ENCODE measurements at regions not wholly inside any gene's neighbourhood (a gene's known extent, or its start where the extent isn't known, plus 50 kb on each side); places are given as distances from the start of the nearest gene placed in this dataset.
"Not testable (repeated sequence)": the region's sequence is repeated elsewhere in the genome, so short reads cannot be mapped to it uniquely, and the experiment has no call there.

DNA sequence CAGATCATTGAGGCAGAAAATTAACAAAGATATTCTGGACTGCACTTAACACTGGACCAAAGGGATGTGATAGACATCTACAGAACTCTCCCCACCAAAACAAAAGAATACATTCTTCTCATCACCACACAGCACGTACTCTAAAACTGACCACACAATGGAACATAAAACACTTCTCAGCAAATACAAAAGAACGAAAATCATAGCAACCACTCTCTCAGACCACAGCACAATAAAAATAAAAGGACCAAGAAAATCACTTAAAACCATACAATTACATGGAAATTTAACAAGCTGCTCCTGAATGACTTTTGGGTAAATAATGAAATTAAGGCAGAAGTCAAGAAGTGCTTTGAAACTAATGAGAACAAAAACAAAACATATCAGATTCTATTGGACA, 254.0 kb upstream of the STXBP6 start:
- DNase-seq: no peak

DNA sequence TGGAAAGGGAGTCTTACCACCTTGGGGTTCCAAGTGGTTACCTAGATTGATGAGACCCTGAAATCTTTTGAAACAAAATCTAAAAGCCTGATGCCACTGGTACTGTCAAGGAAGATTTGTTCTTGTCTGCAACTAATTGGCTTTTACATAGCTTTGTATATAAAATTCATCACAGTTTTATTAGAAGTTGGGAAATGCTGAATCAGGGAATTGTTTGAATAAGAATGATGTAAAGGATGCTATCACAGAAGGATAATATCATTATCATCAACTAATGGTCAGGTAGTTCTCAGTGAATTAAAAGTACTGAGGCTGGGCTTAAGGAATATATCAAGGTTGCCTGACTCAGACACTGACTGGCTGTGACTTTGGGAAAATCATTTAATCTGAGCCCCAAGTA, 248.3 kb upstream of the STXBP6 start:
- no peak for DNase-seq

DNA sequence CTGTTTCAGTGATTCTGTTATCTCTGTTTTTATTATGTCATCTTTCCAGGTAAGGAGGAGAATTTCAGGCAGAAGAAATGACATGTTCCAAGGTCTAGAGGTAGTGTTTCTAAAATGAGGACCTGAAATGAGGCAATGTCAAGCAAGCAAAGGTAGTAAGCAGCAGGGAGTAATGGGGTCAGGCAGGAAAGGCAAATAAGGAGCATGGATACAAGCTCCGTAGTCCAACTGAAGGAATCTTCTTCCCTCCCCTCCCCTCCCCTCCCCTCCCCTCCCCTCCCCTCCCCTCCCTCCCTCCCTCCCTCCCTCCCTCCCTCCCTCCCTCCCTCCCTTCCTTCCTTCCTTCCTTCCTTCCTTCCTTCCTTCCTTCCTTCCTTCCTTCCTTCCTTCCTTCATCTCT, 240.2 kb upstream of the STXBP6 start:
- DNase-seq: not testable (repeated sequence)

DNA sequence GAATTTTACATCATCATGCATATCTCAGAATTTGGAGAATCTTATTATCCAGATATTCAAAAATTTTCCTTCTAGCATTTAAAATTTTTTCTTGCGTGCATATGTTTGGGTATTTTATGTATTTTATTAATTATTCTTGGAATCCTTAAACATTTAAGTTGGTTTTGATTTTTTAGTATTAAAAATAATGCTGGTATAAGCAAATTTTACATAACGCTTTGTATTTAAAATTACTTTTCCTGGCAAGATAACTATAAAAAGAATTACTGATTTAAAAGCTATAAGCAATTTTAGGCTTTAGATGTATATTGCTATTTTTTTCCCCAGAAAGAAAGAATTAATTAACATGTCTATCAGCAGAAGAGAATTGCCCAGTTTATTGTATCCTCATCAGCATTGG, 224.6 kb upstream of the STXBP6 start:
- no peak for DNase-seq

DNA sequence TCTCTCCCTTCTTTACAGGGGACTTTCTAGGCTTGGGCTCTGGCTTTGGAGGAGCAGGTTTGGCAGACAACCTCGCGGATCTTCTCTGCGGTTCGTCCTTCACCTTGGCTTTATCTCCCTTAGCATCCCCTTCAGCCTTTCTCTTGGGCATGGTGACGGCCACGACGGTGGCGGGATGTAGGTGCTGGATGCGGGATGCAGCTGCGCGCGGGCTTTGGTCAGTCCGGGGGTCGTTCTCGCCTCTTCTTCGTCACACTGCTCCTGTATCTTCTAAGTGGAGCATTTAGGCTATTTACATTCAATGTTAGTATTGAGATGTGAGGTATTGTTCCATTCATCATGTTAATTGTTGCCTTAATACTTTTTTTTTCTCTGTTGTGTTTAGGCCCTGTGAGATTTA, 217.2 kb upstream of the STXBP6 start:
- no peak for DNase-seq

DNA sequence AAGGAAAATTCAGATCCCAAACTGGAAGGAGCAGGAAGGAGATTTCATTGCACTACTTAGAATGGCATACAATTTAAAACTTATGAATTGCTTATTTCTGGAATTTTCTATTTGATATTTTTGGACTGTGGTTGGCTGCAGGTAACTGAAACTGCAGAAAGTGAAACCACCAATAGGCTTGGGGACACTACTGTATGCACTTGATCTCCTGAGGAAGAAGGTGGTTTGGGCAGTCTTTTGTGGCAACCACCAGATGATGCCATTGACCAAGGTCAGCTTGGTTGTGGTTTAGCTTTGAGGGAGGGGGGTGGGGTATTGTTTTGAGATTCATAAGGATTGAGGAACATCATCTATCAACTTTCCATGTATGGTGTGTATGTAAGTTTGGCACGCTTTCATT, 209.5 kb upstream of the STXBP6 start:
- DNase-seq: no peak

DNA sequence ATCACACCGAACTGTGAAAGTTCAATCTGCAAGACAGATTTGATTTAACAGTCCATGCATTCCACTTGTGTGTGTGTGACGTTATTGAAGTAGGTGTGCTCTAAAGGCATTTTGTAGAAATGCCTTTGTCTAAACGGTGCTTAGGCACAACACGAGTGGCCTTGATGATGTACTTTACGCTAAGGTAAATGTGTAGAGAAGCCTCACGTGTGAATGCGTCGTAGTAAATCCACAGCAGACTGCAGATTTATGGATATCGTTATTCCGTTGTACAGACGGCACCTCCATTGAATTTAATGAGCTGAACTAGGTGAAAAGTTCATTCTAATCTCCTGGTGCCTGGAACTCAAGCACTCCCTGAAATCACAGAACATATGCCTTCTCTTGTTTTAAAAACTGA, 202.8 kb upstream of the STXBP6 start:
- DNase-seq: no peak

DNA sequence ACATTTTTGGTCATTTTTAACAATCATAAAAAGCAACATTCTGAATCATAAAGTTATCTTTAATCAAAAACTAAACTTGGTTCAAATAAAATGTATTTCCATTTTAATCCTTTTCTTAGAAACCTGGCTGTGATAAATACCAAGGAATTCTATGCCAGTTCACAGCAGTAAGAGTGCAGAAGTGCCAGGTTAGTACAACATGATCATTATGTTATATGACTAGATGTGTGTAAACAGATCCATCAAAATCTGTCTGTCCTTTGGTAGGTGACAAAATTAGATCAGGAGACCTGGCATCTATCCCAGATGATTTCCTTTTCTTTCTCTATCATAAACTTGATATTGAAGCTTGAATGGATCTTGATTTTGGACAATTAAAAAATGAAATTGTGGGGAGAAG, 200.6 kb upstream of the STXBP6 start:
- DNase-seq: no peak

DNA sequence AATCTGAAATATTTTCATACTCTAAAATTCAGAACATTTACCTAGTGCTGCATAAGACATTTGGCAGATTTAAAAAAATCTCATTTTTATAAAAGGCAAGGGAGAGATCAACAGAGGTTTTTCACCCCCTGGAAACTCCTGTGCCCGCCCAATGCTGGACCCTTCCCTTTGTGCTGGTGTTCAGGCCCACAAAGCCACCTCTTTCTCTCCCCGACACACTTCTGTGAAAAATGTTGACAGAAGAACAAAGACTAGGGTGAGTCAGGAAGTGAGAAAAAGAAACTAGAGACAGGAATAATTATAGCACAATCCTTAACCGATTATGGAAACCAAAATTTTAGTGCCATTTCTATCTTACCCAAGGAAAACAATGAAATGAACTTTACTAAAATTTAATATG, 197.7 kb upstream of the STXBP6 start:
- no peak for DNase-seq

DNA sequence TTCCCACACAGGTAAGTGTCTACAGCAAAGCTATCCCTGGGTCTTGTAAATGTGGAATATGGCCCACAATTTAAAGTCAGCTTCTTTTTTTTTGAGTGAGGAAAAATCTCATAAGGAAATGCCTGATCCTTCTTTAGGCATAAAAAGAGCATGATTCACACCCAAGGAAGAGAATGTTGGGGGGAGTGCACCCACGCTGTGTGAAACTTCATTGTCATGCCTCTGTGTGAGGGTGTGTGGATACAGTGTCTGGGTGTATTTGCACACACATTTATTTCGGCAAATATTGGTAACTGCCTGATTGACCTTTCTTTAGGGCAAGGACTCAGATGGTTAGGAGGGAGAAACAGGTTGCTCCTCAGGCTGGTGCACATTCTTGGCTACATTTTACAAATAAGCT, 196.8 kb upstream of the STXBP6 start:
- no peak for DNase-seq

DNA sequence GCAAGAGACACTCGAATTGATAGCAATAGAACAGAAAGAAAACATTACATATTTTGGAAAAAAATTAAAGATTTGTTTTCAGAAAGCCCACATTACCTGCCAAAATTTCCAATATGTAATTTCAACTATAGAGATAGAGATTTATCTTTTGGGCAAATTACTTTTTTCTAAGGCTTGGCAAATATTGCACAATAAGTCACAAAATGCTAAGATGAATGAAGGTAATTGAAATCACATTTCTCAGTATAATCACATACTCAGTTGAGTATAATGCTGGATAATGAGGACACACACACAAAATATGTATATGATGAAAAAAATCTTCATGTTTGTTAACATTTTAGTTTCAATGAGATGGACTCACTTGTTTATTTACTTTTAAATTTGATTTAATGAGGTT, 189.2 kb upstream of the STXBP6 start:
- no peak for DNase-seq

DNA sequence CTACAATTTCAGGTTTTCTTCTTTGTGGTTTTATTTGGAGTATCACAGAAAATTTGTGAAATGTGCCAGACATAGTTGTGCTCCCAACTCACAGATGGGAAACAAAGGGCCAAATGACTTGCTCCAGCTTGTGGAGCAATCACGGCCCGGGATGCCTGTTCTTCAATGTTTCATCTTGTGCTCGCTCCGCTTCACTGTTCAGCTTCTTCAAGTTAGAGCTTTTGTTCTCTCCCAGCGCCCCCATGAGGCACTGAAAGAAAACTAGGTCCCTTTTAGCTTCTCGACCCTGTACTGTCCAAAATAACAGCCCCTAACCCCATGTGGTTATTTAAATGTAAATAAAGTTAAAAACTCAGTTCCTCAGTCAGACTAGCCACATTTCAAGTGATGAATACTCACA, 187.9 kb upstream of the STXBP6 start:
- DNase-seq: no peak

DNA sequence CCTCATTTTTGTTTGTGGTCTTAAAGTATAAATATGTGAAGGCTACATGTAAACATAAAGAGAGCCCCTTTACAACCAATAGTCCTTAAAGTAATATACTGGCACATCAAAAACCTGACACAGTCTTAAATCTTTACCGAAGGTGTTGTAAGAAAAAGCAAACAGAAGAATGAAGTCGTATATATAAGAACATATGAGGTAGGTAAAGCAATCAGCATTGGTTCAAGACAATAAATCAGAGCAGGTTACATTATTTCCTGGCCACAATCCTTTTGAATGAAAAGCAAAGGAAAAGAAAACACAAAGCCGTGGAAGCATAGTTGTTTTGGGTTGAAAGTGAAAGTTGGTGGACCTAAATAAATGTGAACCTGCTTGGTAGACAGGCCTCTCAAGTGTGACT, 183.7 kb upstream of the STXBP6 start:
- no peak for DNase-seq

DNA sequence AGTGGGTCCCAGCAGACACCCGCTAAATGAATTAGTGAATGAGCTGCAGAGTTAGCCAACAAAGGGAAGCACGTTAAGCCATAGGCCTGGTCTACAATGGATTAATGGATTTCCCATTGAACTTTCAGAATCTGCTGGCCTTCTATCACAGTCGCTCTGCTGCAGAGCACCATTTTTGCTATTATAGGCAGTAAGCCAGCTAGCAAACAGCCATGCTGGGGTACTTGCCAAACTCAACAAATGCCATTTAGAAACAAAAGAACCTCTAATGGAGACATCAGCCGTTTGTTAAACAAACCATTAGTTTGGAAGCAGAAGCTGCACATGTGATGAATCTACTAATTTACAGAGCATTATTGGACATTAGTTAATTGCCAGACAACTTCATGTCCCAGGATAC, 181.1 kb upstream of the STXBP6 start:
- DNase-seq: no peak

DNA sequence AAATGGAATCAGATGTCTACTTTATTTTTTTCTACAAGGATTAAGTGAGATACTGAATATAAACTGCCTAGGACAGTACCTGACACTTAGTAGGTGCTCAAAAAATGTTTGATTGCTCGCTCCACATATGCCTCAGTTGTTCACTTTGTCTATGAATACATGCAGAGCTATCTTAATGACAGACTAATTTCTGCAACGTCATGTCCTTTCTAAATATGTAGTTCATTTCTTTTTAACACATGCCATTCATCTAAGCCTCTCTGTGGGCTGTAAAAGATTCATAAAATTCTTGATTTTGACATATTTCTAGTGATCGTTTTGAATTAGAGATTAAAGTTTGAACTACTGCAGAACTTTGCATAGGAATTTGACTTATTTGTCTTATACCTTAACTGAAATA, 176.3 kb upstream of the STXBP6 start:
- no peak for DNase-seq

DNA sequence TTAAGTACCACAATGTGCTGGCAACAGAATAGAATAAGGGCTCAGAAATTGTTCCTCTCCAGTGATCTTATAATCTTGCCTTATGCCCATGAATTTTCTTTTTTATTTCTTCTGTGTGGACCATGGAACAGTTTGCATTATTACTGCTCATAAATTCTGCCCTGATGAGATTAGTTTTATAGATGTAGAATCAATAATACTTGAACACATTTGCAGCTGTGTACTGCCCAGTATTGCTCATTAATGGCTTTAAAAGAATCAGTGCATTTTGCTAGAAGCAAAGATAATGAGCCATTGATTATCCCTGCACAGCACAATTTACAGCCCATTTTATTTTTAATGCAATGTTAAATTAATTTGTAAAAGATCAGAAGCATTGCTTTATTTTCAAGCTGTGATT, 172.3 kb upstream of the STXBP6 start:
- DNase-seq: no peak

DNA sequence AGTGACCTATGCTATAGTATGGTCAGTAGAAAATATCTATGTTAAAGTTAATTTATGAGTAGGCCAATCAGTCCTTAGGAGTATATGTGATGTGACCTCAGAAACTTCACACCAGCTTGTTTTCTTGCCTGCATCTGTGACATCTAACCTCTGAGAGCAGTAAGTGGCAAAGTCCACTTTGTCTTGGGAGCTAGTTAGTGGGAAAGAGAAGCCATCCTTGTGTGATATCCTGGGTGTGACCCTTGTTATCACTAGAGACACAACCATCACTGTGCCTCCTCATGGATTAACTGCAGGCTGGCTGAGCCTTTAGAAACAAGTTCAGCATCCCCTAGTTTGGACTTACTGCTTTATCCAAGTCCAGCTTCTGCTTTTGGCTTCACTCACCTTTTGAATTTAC, 170.6 kb upstream of the STXBP6 start:
- DNase-seq: no peak

DNA sequence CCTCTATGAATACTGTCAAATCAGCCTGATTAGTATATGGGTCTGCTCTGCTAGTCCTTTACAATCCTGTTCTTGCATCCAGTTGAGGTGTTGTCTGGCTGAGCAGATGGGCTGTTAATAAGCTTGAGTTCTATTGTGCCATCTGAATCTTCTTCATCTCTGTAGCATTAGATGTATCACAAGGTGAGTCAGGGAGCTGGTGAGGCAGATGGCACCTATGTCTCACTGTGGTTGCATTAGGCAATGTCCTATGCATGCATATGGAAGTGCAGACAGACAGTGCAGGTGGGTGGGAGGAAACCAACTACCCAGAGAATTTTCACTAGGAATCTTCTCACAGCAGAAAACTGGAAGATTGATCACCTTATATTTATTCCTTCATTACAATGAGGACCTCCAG, 165.7 kb upstream of the STXBP6 start:
- DNase-seq: no peak

DNA sequence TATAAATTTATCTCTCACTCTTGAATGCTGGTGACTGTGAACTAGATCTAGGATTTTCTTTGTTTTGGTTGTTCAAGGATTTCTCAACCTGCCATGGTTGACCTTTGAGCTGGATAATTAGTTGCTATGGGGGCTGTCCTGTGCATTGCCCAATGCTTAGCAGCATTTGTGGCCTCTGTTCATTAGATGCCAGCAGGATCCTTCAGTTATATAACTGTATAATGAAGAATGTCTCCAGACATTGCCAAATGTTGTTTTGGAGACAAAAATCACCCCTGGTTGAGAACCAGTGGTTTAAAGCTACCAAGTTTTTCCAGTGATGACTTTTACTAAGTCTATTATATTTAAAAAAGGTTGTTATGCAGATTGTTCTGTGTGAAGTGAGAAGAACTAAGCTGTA, 147.9 kb upstream of the STXBP6 start:
- DNase-seq: no peak

DNA sequence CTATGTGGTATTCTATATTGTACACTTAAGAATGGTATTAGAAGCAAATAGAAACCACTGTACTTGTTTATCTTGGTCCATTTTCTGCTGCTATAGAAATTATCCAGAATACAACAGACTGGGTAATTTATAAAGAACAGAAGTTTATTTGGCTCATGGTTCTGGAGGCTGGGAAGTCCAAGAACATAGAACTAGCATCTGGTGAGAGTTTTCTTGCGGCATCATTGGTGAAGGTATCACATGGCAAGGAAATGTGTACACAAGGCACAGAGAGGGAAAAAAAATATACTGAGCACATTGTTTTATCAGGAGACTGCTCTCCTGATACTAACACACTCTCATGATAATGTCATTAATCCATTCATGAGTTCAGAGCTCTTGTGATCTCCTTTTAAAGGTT, 130.3 kb upstream of the STXBP6 start:
- no peak for DNase-seq

DNA sequence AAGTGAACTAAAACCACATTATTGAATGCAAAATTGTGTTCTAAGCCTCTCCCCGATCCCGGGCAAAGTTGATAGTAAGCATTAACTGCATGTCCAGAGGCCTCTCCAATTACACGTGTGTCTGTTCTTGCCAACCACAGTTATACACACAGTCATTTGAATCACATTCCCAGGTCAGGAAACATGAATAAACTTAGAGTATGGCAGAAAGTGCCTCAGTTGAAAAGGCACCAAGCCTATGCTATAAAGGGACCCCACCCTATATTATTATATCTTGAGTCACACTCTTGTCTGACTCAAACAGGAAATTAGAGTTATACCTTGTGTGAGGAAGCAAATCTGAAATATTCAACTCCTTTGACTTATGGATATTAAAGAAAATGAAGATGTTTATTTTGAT, 128.3 kb upstream of the STXBP6 start:
- DNase-seq: no peak

DNA sequence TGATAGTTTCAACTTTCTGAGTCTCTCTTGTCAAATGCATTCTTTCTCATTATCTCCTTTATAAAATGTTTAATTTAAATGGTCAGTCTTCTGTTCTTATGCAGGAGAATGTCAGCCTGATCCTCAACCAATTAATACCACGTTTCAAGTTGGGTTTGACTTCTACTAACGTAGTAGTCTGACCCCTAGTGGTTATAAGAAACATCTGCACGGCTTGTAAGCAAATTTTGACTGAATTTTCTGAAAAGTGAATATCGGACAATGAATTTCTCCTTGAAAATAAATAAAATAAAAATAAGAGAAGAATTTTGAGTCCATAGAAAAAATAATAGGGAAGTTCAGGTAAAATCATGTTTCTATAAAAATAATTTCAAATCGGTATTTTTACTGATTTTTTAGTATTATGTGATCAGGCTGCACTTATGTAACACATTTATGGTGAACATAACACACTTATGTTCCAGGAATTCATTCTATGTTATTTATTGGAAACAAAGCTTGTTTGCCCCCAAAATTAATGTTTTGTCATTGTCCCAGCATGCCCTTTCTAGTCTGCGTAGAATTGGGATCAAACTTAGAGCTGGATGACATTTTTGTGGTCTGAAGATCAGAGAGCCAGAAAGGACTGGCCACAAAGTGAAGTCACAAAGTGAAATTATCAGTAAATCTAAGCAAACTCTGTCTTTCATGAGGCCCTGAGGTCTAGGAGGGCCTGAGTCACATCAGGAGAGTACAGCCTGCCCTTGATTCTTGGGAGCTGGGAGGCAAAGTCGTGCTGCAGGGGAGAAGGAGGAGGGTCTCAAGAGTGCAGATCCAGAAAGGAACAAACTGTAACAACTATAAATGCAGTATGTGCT, 101.2 kb upstream of the STXBP6 start:
- DNase-seq: no peak

DNA sequence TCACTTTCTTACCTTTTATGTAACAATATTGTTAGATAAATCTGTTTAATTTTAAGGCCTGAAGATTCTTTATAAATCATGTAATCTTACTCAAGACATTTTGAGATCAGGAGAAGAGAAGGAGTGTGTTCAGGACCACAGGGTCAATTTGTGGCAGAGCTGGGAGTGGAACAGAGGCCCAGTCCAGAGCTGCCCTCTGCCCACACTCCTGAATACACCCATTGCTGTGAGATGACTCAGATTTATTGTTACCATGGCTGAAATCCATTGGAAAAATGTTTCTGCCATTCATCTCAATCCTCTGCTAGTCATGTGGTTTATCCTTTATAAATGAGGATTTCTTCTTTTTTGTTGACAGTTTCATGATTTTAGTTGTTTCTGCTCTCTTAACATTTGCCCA, 100.5 kb upstream of the STXBP6 start:
- no peak for DNase-seq

DNA sequence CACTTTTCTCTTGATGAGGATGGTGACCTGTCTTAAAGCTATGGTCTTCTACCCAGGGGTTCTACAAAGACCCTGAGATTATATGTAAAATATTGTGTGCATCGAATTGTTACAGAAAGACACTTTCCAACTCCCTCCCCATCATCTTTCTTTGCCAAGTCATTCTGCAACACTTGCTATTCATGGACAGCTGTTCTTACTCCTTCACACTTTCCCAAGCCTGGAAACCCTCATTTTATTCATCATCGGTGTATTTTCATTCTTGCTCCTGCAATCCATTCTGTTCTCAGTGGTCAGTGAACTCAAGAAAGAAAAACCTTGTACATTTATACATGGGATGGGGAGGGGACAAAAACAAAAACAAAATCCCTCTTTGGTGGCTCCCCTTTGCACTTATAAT, 90.5 kb upstream of the STXBP6 start:
- DNase-seq: no peak

DNA sequence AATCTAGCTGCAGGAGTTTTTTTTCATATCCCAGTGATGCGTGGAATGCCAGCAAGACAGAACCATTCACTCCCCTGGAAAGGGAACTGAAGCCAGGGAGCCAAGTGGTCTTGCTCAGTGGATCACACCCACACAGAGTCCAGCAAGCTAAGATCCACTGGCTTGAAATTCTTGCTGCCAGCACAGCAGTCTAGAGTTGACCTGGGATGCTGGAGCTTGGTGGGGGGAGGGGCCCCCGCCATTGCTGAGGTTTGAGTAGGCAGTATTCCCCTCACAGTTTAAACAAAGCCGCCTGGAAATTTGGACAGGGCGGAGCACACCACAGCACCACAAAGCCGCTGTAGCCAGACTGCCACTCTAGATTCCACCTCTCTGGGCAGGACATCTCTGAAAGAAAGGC, 86.9 kb upstream of the STXBP6 start:
- no peak for DNase-seq

DNA sequence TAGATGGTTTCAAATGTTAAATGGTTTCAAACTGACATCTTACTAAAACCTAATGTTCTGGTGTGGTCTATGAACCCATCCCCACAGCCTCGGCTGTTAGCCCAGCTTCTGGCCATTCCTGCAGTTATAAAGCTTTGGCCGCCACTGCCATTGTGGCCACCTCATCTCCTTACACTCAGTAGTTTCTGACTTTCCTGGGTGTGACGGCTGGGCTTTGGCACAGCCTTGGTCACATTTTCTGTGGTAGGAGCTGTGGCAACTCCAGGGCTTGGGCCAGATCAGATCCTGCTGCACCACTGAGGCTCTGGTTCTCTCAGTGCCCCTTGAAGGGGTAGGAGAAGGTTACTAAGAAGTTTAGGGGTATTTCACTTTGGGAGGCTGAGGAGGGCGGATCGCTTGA, 84.2 kb upstream of the STXBP6 start:
- DNase-seq: no peak

All from stimulated activated CD4-positive, alpha-beta T cell treated with anti-CD3 and anti-CD28 coated beads, Interleukin-4, amount 100 ng/mL, for 4 hours (primary cell).